WTC11 (cell line): ENCODE measurements at regions not wholly inside any gene's neighbourhood (a gene's known extent, or its start where the extent isn't known, plus 50 kb on each side); places are given as distances from the start of the nearest gene placed in this dataset.

Experiments
- ATAC-seq: fragments of 200-7000 bp; cut with Tn5 transposase; 2 replicates; pipeline ENCODE4 v1.10.0; 2021; ENCODE audit warnings: mild to moderate bottlenecking, moderate library complexity
- CTCF ChIA-PET: fragments of 300-600 bp; sonication (Branson Sonifier 250); formaldehyde crosslinking; loops from one replicate; lab custom pipeline; 2021; ENCODE audit warnings: antibody characterized with exemption; lab: Charles Lee
- POLR2A ChIA-PET: fragments of 350-600 bp; sonication (Branson Sonifier 250); formaldehyde crosslinking; loops from one replicate; lab custom pipeline; 2021; ENCODE audit warnings: antibody characterized with exemption; lab: Charles Lee
- DNase-seq: peaks from one replicate; pipeline ENCODE4 v3.0.0; 2021; ENCODE audit warnings: low spot score
- H3K27ac Mint-ChIP-seq: 2 replicates; pipeline ENCODE4 v1.8.0; 2021; ENCODE audit warnings: mixed read lengths
- H3K27me3 Mint-ChIP-seq: 2 replicates; pipeline ENCODE4 v1.8.0; 2021; ENCODE audit warnings: low read depth, mild to moderate bottlenecking, moderate library complexity, mixed read lengths
- H3K36me3 Mint-ChIP-seq: 2 replicates; pipeline ENCODE4 v1.8.0; 2021; ENCODE audit warnings: mixed read lengths
- H3K4me1 Mint-ChIP-seq: 2 replicates; pipeline ENCODE4 v1.8.0; 2022; ENCODE audit warnings: mixed read lengths
- H3K4me3 Mint-ChIP-seq: 2 replicates; pipeline ENCODE4 v1.8.0; 2021; ENCODE audit warnings: mild to moderate bottlenecking, moderate library complexity, mixed read lengths
- H3K9me3 Mint-ChIP-seq: 2 replicates; pipeline ENCODE4 v1.8.0; 2021; ENCODE audit warnings: mixed read lengths
- ATF2 ChIP-seq: sonication (generic); formaldehyde crosslinking; IDR thresholded peaks from 2 replicates; pipeline ENCODE4 v1.8.1; 2022; ENCODE audit warnings: low read depth, missing genetic modification reagents, borderline replicate concordance
- ATF6 ChIP-seq: sonication (generic); formaldehyde crosslinking; IDR thresholded peaks from 2 replicates; pipeline ENCODE4 v1.8.1; 2023; ENCODE audit warnings: mild to moderate bottlenecking, missing genetic modification reagents
- ELF4 ChIP-seq: sonication (generic); formaldehyde crosslinking; IDR thresholded peaks from 2 replicates; pipeline ENCODE4 v1.8.1; 2022; ENCODE audit warnings: low read depth, mild to moderate bottlenecking, moderate library complexity, missing genetic modification reagents
- GABPB1 ChIP-seq: sonication (generic); formaldehyde crosslinking; IDR thresholded peaks from 2 replicates; pipeline ENCODE4 v1.8.1; 2023; ENCODE audit warnings: mild to moderate bottlenecking, missing genetic modification reagents
- HMGXB4 ChIP-seq: sonication (generic); formaldehyde crosslinking; IDR thresholded peaks from 2 replicates; pipeline ENCODE4 v1.8.1; 2023; ENCODE audit warnings: mild to moderate bottlenecking, moderate library complexity, missing genetic modification reagents
- IRF2 ChIP-seq: sonication (generic); formaldehyde crosslinking; IDR thresholded peaks from 2 replicates; pipeline ENCODE4 v1.8.0; 2022; ENCODE audit warnings: low read depth, missing genetic modification reagents, borderline replicate concordance
- MXD4 ChIP-seq: fragments of 250-450 bp; sonication (Bioruptor Pico); IDR thresholded peaks from 2 replicates; pipeline ENCODE4 v1.8.0; 2021; ENCODE audit warnings: mild to moderate bottlenecking, moderate library complexity, borderline replicate concordance
- MYBL2 ChIP-seq: sonication (generic); formaldehyde crosslinking; IDR thresholded peaks from 2 replicates; pipeline ENCODE4 v1.8.1; 2023; ENCODE audit warnings: mild to moderate bottlenecking, moderate library complexity, missing genetic modification reagents
- TP53 ChIP-seq: sonication (generic); formaldehyde crosslinking; IDR thresholded peaks from 2 replicates; pipeline ENCODE4 v1.8.1; 2023; ENCODE audit warnings: mild to moderate bottlenecking, missing genetic modification reagents
- ZBTB21 ChIP-seq: sonication (generic); formaldehyde crosslinking; IDR thresholded peaks from 2 replicates; pipeline ENCODE4 v1.8.1; 2023; ENCODE audit warnings: mild to moderate bottlenecking, missing genetic modification reagents, borderline replicate concordance
- ZBTB43 ChIP-seq: sonication (generic); formaldehyde crosslinking; IDR thresholded peaks from 2 replicates; pipeline ENCODE4 v1.8.1; 2023; ENCODE audit warnings: mild to moderate bottlenecking, missing genetic modification reagents
- ZNF121 ChIP-seq: sonication (generic); formaldehyde crosslinking; IDR thresholded peaks from 2 replicates; pipeline ENCODE4 v1.8.0; 2023; ENCODE audit warnings: missing genetic modification reagents
- ZNF138 ChIP-seq: sonication (generic); formaldehyde crosslinking; conservative IDR thresholded peaks from 2 replicates; pipeline ENCODE4 v1.8.1; 2022; ENCODE audit warnings: mild to moderate bottlenecking, moderate library complexity, missing genetic modification reagents
- ZNF219 ChIP-seq: sonication (generic); formaldehyde crosslinking; IDR thresholded peaks from 2 replicates; pipeline ENCODE4 v1.8.0; 2023; ENCODE audit warnings: missing genetic modification reagents, mild to moderate bottlenecking, borderline replicate concordance
- ZNF416 ChIP-seq: fragments of 250-450 bp; sonication (Bioruptor Pico); IDR thresholded peaks from 2 replicates; pipeline ENCODE4 v1.9.0; 2021; ENCODE audit warnings: mild to moderate bottlenecking, inconsistent platforms
- ZNF532 ChIP-seq: fragments of 250-450 bp; sonication (Bioruptor Pico); IDR thresholded peaks from 2 replicates; pipeline ENCODE4 v1.9.0; 2021; ENCODE audit warnings: mild to moderate bottlenecking, borderline replicate concordance
- ZNF671 ChIP-seq: fragments of 250-450 bp; sonication (Bioruptor Pico); IDR thresholded peaks from 2 replicates; pipeline ENCODE4 v1.8.0; 2021; ENCODE audit warnings: mild to moderate bottlenecking
- ZSCAN18 ChIP-seq: fragments of 250-450 bp; sonication (Bioruptor Pico); IDR thresholded peaks from 2 replicates; pipeline ENCODE4 v2.1.2; 2022; ENCODE audit warnings: mild to moderate bottlenecking, moderate library complexity

- ATAC-seq: no peak
- H3K27me3 Mint-ChIP-seq: no peaks in the 10 kb centered on the region
- ChIA-PET CTCF (no interaction called here), POLR2A (no interaction called here)
- peaks cover 13% of the 10 kb centered on the region for H3K9me3 Mint-ChIP-seq
- H3K27ac Mint-ChIP-seq: no peak overlapping the region
- no peak for TF ChIP-seq ZSCAN18 (CRISPR knock-in tag)
- TF ChIP-seq ATF6 (CRISPR knock-in tag): no peak
- TF ChIP-seq ZBTB43: no peak
- H3K36me3 Mint-ChIP-seq: peaks cover 8% of the 10 kb centered on the region
- no peak for DNase-seq
- peaks cover 2% of the 10 kb centered on the region; the same call in 1 of the 2 replicates for H3K4me1 Mint-ChIP-seq
- H3K4me3 Mint-ChIP-seq: no peak overlapping the region
These were observed 239.0 kb downstream of the EIPR1 start for GRCh38 chr2:3138621-3139020.

GRCh38 chr2:3137651-3138300, 239.8 kb downstream of the EIPR1 start:
- H3K4me1 Mint-ChIP-seq: no peaks in the 10 kb centered on the region
- TF ChIP-seq ZSCAN18 (CRISPR knock-in tag) (no peak), HMGXB4 (CRISPR knock-in tag) (no peak), MYBL2 (CRISPR knock-in tag) (no peak), ZNF532 (CRISPR knock-in tag) (no peak), ZNF671 (no peak), TP53 (CRISPR knock-in tag) (no peak), GABPB1 (CRISPR knock-in tag) (no peak), ZNF138 (no peak), ZNF121 (CRISPR knock-in tag) (no peak), ELF4 (CRISPR knock-in tag) (no peak), IRF2 (CRISPR knock-in tag) (no peak), ATF2 (CRISPR knock-in tag) (no peak), ZNF416 (no peak), MXD4 (CRISPR knock-in tag) (no peak), ZBTB21 (CRISPR knock-in tag) (no peak), ZNF219 (no peak)

More at GRCh38 chr2:3137651-3138300, 239.8 kb downstream of the EIPR1 start:
- H3K27ac Mint-ChIP-seq: no peak overlapping the region
- POLR2A ChIA-PET: no interaction called here
- H3K27me3 Mint-ChIP-seq: no peaks in the 10 kb centered on the region
- peaks cover 8% of the 10 kb centered on the region for H3K36me3 Mint-ChIP-seq
- no peak overlapping the region for H3K4me3 Mint-ChIP-seq
- ATAC-seq (no peak), DNase-seq (no peak)
- CTCF ChIA-PET: no interaction called here
- peaks cover 17% of the 10 kb centered on the region for H3K9me3 Mint-ChIP-seq
